ENCODE measurements at regions not wholly inside any gene's neighbourhood (a gene's known extent, or its start where the extent isn't known, plus 50 kb on each side); places are given as distances from the start of the nearest gene placed in this dataset.
"Not testable (repeated sequence)": the region's sequence is repeated elsewhere in the genome, so short reads cannot be mapped to it uniquely, and the experiment has no call there.

- no peak for DNase-seq
These were observed 168.0 kb downstream of the PHLDA1 start for GRCh38 chr12:75863533-75863932.

GRCh38 chr12:75862692-75863471 lies 168.7 kb downstream of the PHLDA1 start:
- no peak for DNase-seq

DNA sequence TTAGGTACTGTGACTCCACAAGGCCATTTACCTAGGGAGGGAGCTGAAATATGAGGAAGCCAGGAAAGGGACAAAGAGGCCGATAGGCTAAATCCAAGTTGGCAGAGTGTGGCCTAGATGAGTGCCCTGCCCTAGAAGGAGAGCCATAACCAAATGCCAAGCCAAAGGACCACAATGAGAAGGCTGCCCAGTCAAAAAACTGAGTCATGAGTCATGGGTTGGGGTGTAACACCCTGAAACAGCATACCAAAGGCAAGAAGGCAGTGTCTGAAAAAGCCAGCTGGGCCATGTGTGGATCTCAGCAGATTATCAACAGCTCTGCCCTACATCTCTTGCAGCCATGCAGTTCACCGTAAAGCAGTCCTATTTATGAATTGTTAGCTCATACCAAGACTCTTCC lies 171.7 kb downstream of the PHLDA1 start:
- no peak for DNase-seq

- DNase-seq = no peak
These were observed 175.3 kb downstream of the PHLDA1 start for GRCh38 chr12:75856235-75856634.

GRCh38 chr12:75855360-75855759 lies 176.2 kb downstream of the PHLDA1 start:
- DNase-seq = no peak

DNA sequence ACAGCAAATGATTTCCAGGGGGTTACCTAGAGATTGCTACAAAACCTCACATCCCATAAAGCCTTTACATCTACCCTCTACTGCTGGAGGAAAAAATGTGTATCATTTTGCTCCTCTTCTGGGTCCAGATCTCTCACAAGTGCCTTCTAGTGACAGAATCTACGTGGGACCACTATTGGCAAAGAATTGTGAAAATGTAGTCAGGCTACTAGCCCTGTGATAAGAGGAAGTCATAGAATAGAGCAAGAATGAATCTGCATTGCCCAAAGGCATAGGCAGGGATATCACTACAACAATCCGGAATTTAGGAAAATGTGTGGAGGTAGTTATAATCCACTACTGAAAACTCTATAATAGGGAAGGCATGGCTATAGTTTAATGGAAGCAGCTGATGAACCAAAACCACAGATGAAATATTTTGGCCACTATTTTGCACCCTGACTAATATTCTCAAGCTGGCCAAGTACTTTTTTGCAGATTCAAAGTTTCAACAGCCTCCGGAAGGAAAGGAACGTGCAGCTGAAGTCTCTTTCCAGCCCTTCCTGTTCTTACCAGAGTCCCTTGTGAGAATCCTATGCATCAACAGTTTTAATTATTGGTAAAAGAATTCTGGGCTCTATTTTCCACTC lies 176.8 kb downstream of the PHLDA1 start:
- DNase-seq = no peak

GRCh38 chr12:75854137-75854536 lies 177.4 kb downstream of the PHLDA1 start:
- not testable (repeated sequence) for DNase-seq

DNA sequence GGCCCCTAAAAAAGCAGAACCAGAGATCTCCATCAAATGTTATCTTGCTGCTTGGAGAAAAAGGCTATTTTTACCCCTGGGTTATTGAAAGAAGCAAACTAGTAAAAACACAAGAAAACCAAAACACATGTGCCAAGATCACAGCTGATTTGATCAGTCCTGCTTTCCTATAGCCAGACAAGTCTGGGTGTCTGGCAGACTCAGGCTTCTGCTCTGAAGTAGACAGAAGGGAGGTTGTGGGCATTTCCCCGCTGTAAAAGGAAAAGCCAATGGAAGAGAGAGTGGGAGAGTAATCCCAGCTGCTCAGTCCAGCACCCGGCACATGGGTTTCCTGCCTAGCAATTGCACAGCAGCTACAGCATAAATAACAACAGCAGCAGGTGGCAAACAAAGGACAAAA lies 177.9 kb downstream of the PHLDA1 start:
- DNase-seq = no peak

DNA sequence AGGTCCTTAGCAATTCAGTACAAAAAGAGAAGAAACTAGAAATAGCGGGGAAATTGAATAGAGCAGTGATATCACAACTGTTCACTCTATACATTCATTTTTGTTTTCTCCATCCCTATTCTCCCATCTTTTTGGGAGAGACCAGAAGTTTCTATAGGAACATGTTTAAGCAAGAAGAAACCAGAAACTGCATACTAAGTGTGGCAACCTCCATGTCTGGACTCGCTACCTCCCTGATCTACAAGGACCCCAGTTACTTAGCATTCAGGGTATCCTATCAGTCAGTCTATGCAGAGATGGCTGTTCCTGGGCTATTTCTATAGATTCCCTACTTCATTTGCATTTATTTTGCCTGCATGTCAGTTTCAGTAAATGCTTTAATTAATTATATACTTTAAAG lies 178.6 kb downstream of the PHLDA1 start:
- no peak for DNase-seq

DNA sequence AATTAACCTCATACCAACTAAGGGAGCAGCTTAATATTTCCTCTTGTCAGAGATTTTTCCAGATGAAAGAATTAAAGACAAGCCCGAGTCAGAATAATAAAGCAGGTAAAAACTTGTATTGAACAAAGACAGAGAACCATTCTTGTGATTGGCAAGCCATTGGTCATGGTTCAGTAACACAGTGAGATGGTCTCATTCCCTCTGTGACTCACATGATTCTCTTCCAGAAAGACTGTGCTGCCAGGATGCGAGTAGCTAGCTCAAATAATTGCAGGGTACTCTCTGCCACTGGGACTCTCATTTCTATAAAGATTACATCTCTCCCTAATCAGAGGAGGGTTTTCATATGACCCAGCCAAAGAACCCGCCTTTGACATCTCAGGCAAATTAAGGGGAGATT lies 179.4 kb downstream of the PHLDA1 start:
- no peak for DNase-seq

DNA sequence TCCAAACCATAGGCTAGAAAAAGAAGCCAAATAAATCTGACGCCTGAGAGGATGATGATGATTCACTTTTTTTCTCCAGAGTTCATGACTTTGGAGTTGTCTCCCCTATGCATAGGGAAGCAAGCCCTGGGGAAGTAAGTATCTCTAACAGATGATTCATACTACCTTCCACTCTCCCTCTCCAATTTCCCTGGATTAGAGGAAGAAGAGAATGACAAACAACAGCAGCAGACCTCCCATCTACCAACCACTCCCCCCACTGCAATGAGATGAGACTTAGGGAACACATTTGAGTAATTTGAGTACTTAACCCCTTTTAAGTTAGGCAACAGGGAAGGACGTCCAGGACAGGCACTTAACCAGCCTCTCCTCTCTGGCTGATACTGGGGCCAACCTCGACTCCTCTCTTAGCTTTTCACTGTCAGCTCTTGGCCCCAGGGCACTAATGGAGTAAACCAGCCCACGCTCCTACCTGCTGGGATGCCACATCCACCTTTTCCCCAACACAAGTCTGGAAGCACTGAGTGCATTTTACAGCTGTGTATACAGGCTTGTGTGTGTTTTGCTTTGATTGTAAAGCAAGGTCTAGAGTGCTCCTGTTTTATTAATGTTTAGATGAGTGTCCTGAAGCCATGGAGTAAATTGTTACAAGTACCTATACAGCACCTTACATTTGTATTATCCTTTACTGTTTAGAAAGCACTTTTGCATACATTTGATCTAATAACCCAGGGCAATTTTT lies 180.7 kb downstream of the PHLDA1 start:
- DNase-seq = no peak

GRCh38 chr12:75848961-75849360 lies 182.6 kb downstream of the PHLDA1 start:
- DNase-seq = no peak

- DNase-seq = no peak
These were observed 183.1 kb downstream of the PHLDA1 start for GRCh38 chr12:75848431-75848925.

- DNase-seq = no peak
These were observed 185.5 kb downstream of the PHLDA1 start for GRCh38 chr12:75846102-75846501.

DNA sequence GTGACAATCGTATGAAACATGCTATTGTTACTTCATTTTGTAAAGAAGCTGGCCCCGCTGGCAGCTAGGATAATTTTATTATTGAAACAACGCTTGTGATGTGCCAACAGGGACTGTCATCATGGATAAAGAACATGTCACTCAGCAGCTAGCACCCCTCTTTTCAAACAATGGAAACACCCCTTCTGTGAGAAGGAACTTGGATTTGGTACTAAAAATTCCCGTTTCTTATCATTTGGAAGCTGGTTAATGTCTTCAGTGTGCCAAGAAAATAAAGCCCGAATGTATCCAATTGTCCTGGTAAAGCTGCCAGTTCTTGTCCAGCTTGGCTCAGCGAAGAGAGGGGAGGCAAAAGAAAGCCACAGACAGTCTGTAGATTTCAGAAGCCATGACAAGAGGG lies 186.6 kb downstream of the PHLDA1 start:
- no peak for DNase-seq

DNA sequence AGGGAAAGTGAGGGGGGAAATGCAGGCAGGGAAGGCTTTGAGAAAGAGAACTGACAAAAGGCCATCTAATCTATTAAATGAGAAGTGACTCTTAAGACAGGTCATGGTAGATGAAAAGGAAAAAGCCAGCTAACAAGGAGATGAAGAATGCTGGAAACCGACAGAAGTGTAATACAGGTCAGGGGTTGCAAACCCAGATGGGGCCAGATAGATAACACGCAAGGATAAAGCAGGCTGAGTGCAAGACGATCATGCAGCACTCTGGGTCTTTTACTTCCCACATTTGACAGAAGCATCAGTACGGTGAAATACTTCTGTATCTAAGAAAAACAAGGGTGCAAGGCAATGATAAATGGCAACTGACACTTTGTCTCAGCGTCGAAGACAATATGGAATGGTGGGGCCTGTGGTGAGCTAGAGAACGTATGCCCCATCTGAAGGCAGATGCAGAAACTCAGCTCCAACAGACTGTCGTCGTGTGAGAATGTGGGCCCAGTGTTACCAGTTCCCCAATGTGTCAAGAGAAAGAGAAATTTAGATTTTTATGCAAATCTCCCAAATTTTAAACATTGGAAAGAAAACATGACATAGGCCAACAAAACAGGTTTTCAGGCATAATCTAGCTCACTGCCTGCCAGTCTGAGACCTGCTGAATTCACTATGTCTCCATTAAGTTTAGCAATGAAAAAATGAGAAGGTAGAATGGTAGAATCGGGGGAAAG lies 187.4 kb downstream of the PHLDA1 start:
- DNase-seq = no peak

GRCh38 chr12:75842090-75842489 lies 189.5 kb downstream of the PHLDA1 start:
- DNase-seq = no peak

- DNase-seq = no peak
These were observed 190.6 kb downstream of the PHLDA1 start for GRCh38 chr12:75840994-75841355.

GRCh38 chr12:75838309-75838708 lies 193.3 kb downstream of the PHLDA1 start:
- no peak for DNase-seq

GRCh38 chr12:75837700-75838099 lies 193.9 kb downstream of the PHLDA1 start:
- no peak for DNase-seq

- no peak for DNase-seq
These were observed 195.0 kb downstream of the PHLDA1 start for GRCh38 chr12:75836533-75836932.

- DNase-seq = no peak
These were observed 197.0 kb downstream of the PHLDA1 start for GRCh38 chr12:75834591-75834990.

- DNase-seq = no peak
These were observed 198.3 kb downstream of the PHLDA1 start for GRCh38 chr12:75833268-75833667.

Measured in CD4-positive, alpha-beta T cell treated with Interferon alpha-2 for 1 hour (primary cell).